Colonic mucosa (tissue), 4 donors: ENCODE measurements at regions not wholly inside any gene's neighbourhood (a gene's known extent, or its start where the extent isn't known, plus 50 kb on each side); places are given as distances from the start of the nearest gene placed in this dataset.

Source experiments
- DNase-seq: peaks from one replicate; pipeline ENCODE4 v3.0.0-alpha.2; 2020
- H3K27ac ChIP-seq: fragments of 200-600 bp; one replicate; pipeline ENCODE4 v1.8.0; 2021
- H3K27me3 ChIP-seq: fragments of 200-600 bp; one replicate; pipeline ENCODE4 v1.8.0; 2021
- H3K36me3 ChIP-seq: fragments of 200-600 bp; one replicate; pipeline ENCODE4 v1.8.0; 2021
- H3K4me1 ChIP-seq: fragments of 200-600 bp; one replicate; pipeline ENCODE4 v1.8.0; 2021; ENCODE audit warnings: mild to moderate bottlenecking
- H3K4me3 ChIP-seq: fragments of 200-600 bp; one replicate; pipeline ENCODE4 v1.8.0; 2021
- H3K9ac ChIP-seq, 2 donors: one replicate each; pipeline ENCODE4 v1.7.0; 2013; ENCODE audit warnings: control low read depth in 2 of 2, low read depth in 2 of 2, low read length in 2 of 2
- H3K9me3 ChIP-seq: fragments of 200-600 bp; one replicate; pipeline ENCODE4 v1.8.0; 2021
- CTCF ChIP-seq: fragments of 200-600 bp; IDR thresholded peaks from one replicate; pipeline ENCODE4 v1.8.0; 2022; ENCODE audit warnings: antibody characterized with exemption, mild to moderate bottlenecking
- intact Hi-C: fragments of 100-400 bp; cut with DNase I; formaldehyde crosslinking; loops from one replicate; pipeline ENCODE4 v1.14.1; 2022
- donor health status: healthy.
- donor health status: DM: no; HTN: no; CAD: no.
- donor health status: DM: no; HTN: no; CAD: no.

- intact Hi-C loops: loop anchor here (5.0 kb wide), 2 partner anchors 272 to 612 kb away; no protein-coding TSS in a partner anchor
- DNase-seq: no peak
- H3K4me1 ChIP-seq: no peaks in the 10 kb centered on the region
- no peak overlapping the region for H3K4me3 ChIP-seq
- no peak overlapping the region for H3K9ac ChIP-seq
- TF ChIP-seq CTCF: no peak
- no peaks in the 10 kb centered on the region for H3K36me3 ChIP-seq
- H3K27me3 ChIP-seq: no peaks in the 10 kb centered on the region
- H3K27ac ChIP-seq: no peak overlapping the region
- no peaks in the 10 kb centered on the region for H3K9me3 ChIP-seq
Measured at GRCh38 chr11:70810681-70811080, 412.4 kb downstream of the CTTN start.

- Histone ChIP-seq H3K4me1 (no peaks in the 10 kb centered on the region), H3K4me3 (no peak overlapping the region), H3K9me3 (no peaks in the 10 kb centered on the region), H3K27me3 (no peaks in the 10 kb centered on the region), H3K36me3 (no peaks in the 10 kb centered on the region), H3K27ac (no peak overlapping the region), H3K9ac (no peak overlapping the region)
- TF ChIP-seq CTCF: no peak
- no peak for DNase-seq
- intact Hi-C loops: loop anchor here (5.0 kb wide), 2 partner anchors 271 to 611 kb away; no protein-coding TSS in a partner anchor
Measured at GRCh38 chr11:70811483-70811882, 413.2 kb downstream of the CTTN start.

GRCh38 chr11:70811915-70812314, 413.6 kb downstream of the CTTN start:
- no peak overlapping the region for H3K4me3 ChIP-seq
- no peak overlapping the region for H3K27ac ChIP-seq
- intact Hi-C loops: loop anchor here (5.0 kb wide), 2 partner anchors 270 to 610 kb away; no protein-coding TSS in a partner anchor
- H3K36me3 ChIP-seq: no peaks in the 10 kb centered on the region
- no peaks in the 10 kb centered on the region for H3K4me1 ChIP-seq
- DNase-seq: no peak
- H3K9me3 ChIP-seq: no peaks in the 10 kb centered on the region
- H3K9ac ChIP-seq: no peak overlapping the region
- no peak for TF ChIP-seq CTCF
- no peaks in the 10 kb centered on the region for H3K27me3 ChIP-seq

GRCh38 chr11:70812472-70812871, 414.1 kb downstream of the CTTN start:
- no peaks in the 10 kb centered on the region for H3K4me1 ChIP-seq
- H3K27me3 ChIP-seq: no peaks in the 10 kb centered on the region
- H3K36me3 ChIP-seq: no peaks in the 10 kb centered on the region
- no peak for TF ChIP-seq CTCF
- DNase-seq: no peak
- H3K9ac ChIP-seq: no peak overlapping the region
- no peak overlapping the region for H3K4me3 ChIP-seq
- intact Hi-C loops: loop anchor here (5.0 kb wide), 2 partner anchors 270 to 610 kb away; no protein-coding TSS in a partner anchor
- H3K27ac ChIP-seq: no peak overlapping the region
- H3K9me3 ChIP-seq: no peaks in the 10 kb centered on the region

- DNase-seq: no peak
- H3K36me3 ChIP-seq: no peaks in the 10 kb centered on the region
Measured at GRCh38 chr11:70813651-70814050, 415.3 kb downstream of the CTTN start.

More at GRCh38 chr11:70813651-70814050, 415.3 kb downstream of the CTTN start:
- Histone ChIP-seq H3K4me1 (no peaks in the 10 kb centered on the region), H3K27ac (no peak overlapping the region), H3K9me3 (no peaks in the 10 kb centered on the region), H3K4me3 (no peak overlapping the region), H3K27me3 (no peaks in the 10 kb centered on the region), H3K9ac (no peak overlapping the region)
- TF ChIP-seq CTCF: no peak
- intact Hi-C loops: loop anchor here (5.0 kb wide), 2 partner anchors 269 to 609 kb away; no protein-coding TSS in a partner anchor
